H1 (cell line): ENCODE measurements at regions not wholly inside any gene's neighbourhood (a gene's known extent, or its start where the extent isn't known, plus 50 kb on each side); places are given as distances from the start of the nearest gene placed in this dataset.

ENCODE experiments used
- CTCF ChIA-PET: fragments of 300-600 bp; sonication (Branson Sonifier 250); formaldehyde crosslinking; loops from one replicate; lab custom pipeline; 2021; ENCODE audit not compliant: partially characterized antibody; lab: Charles Lee
- POLR2A ChIA-PET: fragments of 300-600 bp; sonication (Branson Sonifier 250); formaldehyde crosslinking; loops from one replicate; lab custom pipeline; 2021; ENCODE audit warnings: inconsistent platforms; ENCODE audit not compliant: partially characterized antibody; lab: Charles Lee
- DNase-seq, 2 experiments: peaks; one replicate each; pipeline versions ENCODE4 v3.0.0 to v3.0.0-alpha.2; 2010 to 2022; ENCODE audit warnings: low spot score in 2 of 2, low read depth in 1 of 2, mixed read lengths in 1 of 2
- FAIRE-seq: peaks from 2 replicates; lab custom pipeline; 2011; peaks lifted over from hg19 to GRCh38; lab: Jason Lieb, UNC
- H2AFZ ChIP-seq: 2 replicates; pipeline ENCODE4 v1.8.1; 2012; ENCODE audit warnings: low read length, inconsistent platforms
- H2AK5ac ChIP-seq: 2 replicates; pipeline ENCODE4 v1.6.1; 2013; ENCODE audit warnings: low read depth, low read length
- H2BK120ac ChIP-seq: replicated peaks from 2 replicates; pipeline ENCODE3; 2013; ENCODE audit warnings: low read depth, low read length, inconsistent platforms
- H2BK12ac ChIP-seq: 2 replicates; pipeline ENCODE4 v1.6.1; 2013; ENCODE audit warnings: low read depth, low read length
- H2BK15ac ChIP-seq: 2 replicates; pipeline ENCODE4 v1.6.1; 2013; ENCODE audit warnings: low read length
- H2BK20ac ChIP-seq: 2 replicates; pipeline ENCODE4 v1.6.1; 2013; ENCODE audit warnings: low read length
- H2BK5ac ChIP-seq: 2 replicates; pipeline ENCODE4 v1.6.1; 2013; ENCODE audit warnings: low read depth, low read length
- H3K14ac ChIP-seq: 2 replicates; pipeline ENCODE4 v1.6.1; 2013; ENCODE audit warnings: inconsistent platforms; ENCODE audit not compliant: insufficient read length
- H3K18ac ChIP-seq: 2 replicates; pipeline ENCODE4 v1.6.1; 2013; ENCODE audit warnings: low read length; ENCODE audit errors: extremely low read depth
- H3K23ac ChIP-seq: 2 replicates; pipeline ENCODE4 v1.6.1; 2013; ENCODE audit warnings: inconsistent platforms; ENCODE audit not compliant: insufficient read length
- H3K23me2 ChIP-seq: 2 replicates; pipeline ENCODE4 v1.6.1; 2013; ENCODE audit warnings: low read depth, low read length
- H3K27ac ChIP-seq: 2 replicates; pipeline ENCODE4 v1.6.1; 2011; ENCODE audit warnings: low read depth, low read length, inconsistent platforms
- H3K27me3 ChIP-seq, 4 experiments: replicated peaks in 1 of 4; 1 replicate in 1 of 4; 2 replicates in 3 of 4; pipeline versions ENCODE4 v1.6.1 to v1.8.1; 2011 to 2013; ENCODE audit warnings: low read length in 3 of 4, mild to moderate bottlenecking in 3 of 4, inconsistent platforms in 2 of 4, mixed read lengths in 2 of 4, moderate library complexity in 1 of 4; ENCODE audit not compliant: control insufficient read depth in 3 of 4, insufficient read depth in 3 of 4; ENCODE audit errors: extremely low read depth in 1 of 4
- H3K36me3 ChIP-seq, 4 experiments: 2 replicates each; pipeline versions ENCODE4 v1.6.1 to v1.8.1; 2011 to 2013; ENCODE audit warnings: mild to moderate bottlenecking in 4 of 4, low read length in 3 of 4, moderate library complexity in 2 of 4, control low read depth in 1 of 4, inconsistent platforms in 1 of 4; ENCODE audit not compliant: insufficient read depth in 4 of 4, control insufficient read depth in 2 of 4
- H3K4ac ChIP-seq: replicated peaks from 2 replicates; pipeline ENCODE3; 2013; ENCODE audit warnings: low read length, low read depth, mixed read lengths, inconsistent platforms; ENCODE audit not compliant: insufficient read length
- H3K4me1 ChIP-seq, 4 experiments: replicated peaks in 1 of 4; 1 replicate in 1 of 4; 2 replicates in 3 of 4; pipeline versions ENCODE4 v1.6.1 to v1.8.1; 2011 to 2013; ENCODE audit warnings: low read length in 3 of 4, inconsistent platforms in 2 of 4, mixed read lengths in 1 of 4; ENCODE audit not compliant: insufficient read depth in 4 of 4, control insufficient read depth in 3 of 4
- H3K4me2 ChIP-seq, 2 experiments: 2 replicates each; pipeline versions ENCODE4 v1.6.1 to v1.8.1; 2011 to 2013; ENCODE audit warnings: low read depth in 2 of 2, low read length in 2 of 2, control low read depth in 1 of 2, inconsistent platforms in 1 of 2, mild to moderate bottlenecking in 1 of 2; ENCODE audit not compliant: insufficient read depth in 1 of 2
- H3K4me3 ChIP-seq, 4 experiments: fragments of 200-600, 300-600 bp in 1 of 4; sonication (generic), shearing (Covaris generic), sonication (Bioruptor Twin) in 1 of 4; 2 replicates each; pipeline versions ENCODE4 v1.5.1 to v1.8.1; 2011 to 2016; ENCODE audit warnings: low read length in 4 of 4, low read depth in 3 of 4, control low read depth in 2 of 4, inconsistent platforms in 2 of 4, mild to moderate bottlenecking in 2 of 4, mixed read lengths in 1 of 4, moderate library complexity in 1 of 4; ENCODE audit not compliant: insufficient read depth in 2 of 4; ENCODE audit errors: extremely low read depth in 1 of 4
- H3K56ac ChIP-seq: replicated peaks from 2 replicates; pipeline ENCODE3; 2013; ENCODE audit warnings: low read depth, mild to moderate bottlenecking, mixed read lengths, low read length, inconsistent platforms; ENCODE audit not compliant: insufficient read length
- H3K79me1 ChIP-seq: 2 replicates; pipeline ENCODE4 v1.6.1; 2013; ENCODE audit warnings: low read depth, low read length, control low read depth
- H3K79me2 ChIP-seq, 2 experiments: 2 replicates each; pipeline versions ENCODE4 v1.6.1 to v1.8.1; 2012 to 2013; ENCODE audit warnings: low read length in 2 of 2, mild to moderate bottlenecking in 2 of 2, inconsistent platforms in 1 of 2; ENCODE audit not compliant: insufficient read depth in 2 of 2, control insufficient read depth in 1 of 2
- H3K9ac ChIP-seq, 4 experiments: replicated peaks in 1 of 4; 1 replicate in 1 of 4; 2 replicates in 3 of 4; pipeline versions ENCODE4 v1.6.1 to v1.8.1; 2011 to 2013; ENCODE audit warnings: low read depth in 3 of 4, low read length in 3 of 4, control low read depth in 2 of 4, mild to moderate bottlenecking in 2 of 4, moderate library complexity in 2 of 4, inconsistent platforms in 1 of 4; ENCODE audit errors: extremely low read depth in 1 of 4
- H3K9me3 ChIP-seq, 2 experiments: 2 replicates each; pipeline versions ENCODE4 v1.6.1 to v1.8.1; 2012 to 2013; ENCODE audit warnings: mild to moderate bottlenecking in 2 of 2, moderate library complexity in 2 of 2, control low read depth in 1 of 2, inconsistent platforms in 1 of 2, low read depth in 1 of 2, low read length in 1 of 2, mixed read lengths in 1 of 2; ENCODE audit not compliant: insufficient read depth in 2 of 2
- H4K20me1 ChIP-seq, 2 experiments: replicated peaks in 1 of 2; 2 replicates each; pipeline versions ENCODE3 to v1.8.1; 2011 to 2013; ENCODE audit warnings: inconsistent platforms in 2 of 2, low read length in 2 of 2, mild to moderate bottlenecking in 1 of 2; ENCODE audit not compliant: insufficient read depth in 2 of 2, control insufficient read depth in 1 of 2
- H4K5ac ChIP-seq: 2 replicates; pipeline ENCODE4 v1.6.1; 2013; ENCODE audit warnings: low read length, low read depth, mixed read lengths, inconsistent platforms; ENCODE audit not compliant: insufficient read length
- H4K8ac ChIP-seq: 2 replicates; pipeline ENCODE4 v1.8.0; 2013; ENCODE audit warnings: mild to moderate bottlenecking, moderate library complexity, low read length, inconsistent platforms; ENCODE audit not compliant: insufficient read depth; ENCODE audit errors: extremely low read depth
- H4K91ac ChIP-seq: replicated peaks from 2 replicates; pipeline ENCODE3; 2013; ENCODE audit warnings: low read length, mixed read lengths, inconsistent platforms; ENCODE audit not compliant: insufficient read length
- ASH2L ChIP-seq: fragments of 200-600, 300-600 bp; sonication (generic); IDR thresholded peaks from one replicate; pipeline ENCODE4 v1.7.1; 2017; ENCODE audit warnings: low read length
- CBX5 ChIP-seq: fragments of 300-800, 300-1000 bp; sonication (generic); IDR thresholded peaks from 2 replicates; pipeline ENCODE4 v1.7.1; 2016; ENCODE audit warnings: antibody characterized with exemption, low read length, low read depth
- CBX8 ChIP-seq: fragments of 300-800, 300-1000 bp; sonication (generic); IDR thresholded peaks from 2 replicates; pipeline ENCODE4 v1.7.1; 2016; ENCODE audit warnings: low read depth, low read length, borderline replicate concordance
- CREB1 ChIP-seq: IDR thresholded peaks from 2 replicates; pipeline ENCODE4 v1.6.1; 2012; ENCODE audit warnings: inconsistent platforms
- CTBP2 ChIP-seq: IDR thresholded peaks from 2 replicates; pipeline ENCODE4 v1.7.0; 2011; ENCODE audit warnings: borderline replicate concordance, mild to moderate bottlenecking, moderate library complexity, mixed read lengths, low read length; ENCODE audit not compliant: insufficient read depth, insufficient read length
- CTCF ChIP-seq, 3 experiments: IDR thresholded peaks; 1 replicate in 2 of 3; 2 replicates in 1 of 3; pipeline versions ENCODE4 v1.5.1 to v1.6.1; 2011; ENCODE audit warnings: low read length in 3 of 3, mild to moderate bottlenecking in 3 of 3, inconsistent platforms in 2 of 3, low read depth in 1 of 3, moderate library complexity in 1 of 3; ENCODE audit not compliant: insufficient read depth in 1 of 3; ENCODE audit errors: control extremely low read depth in 1 of 3
- MAFK ChIP-seq: IDR thresholded peaks from 2 replicates; pipeline ENCODE4 v1.6.1; 2012; ENCODE audit warnings: low read depth, mild to moderate bottlenecking, improper control_type of control experiment, low read length
- RNF2 ChIP-seq: fragments of 200-900, 300-1000 bp; sonication (generic); IDR thresholded peaks from 2 replicates; pipeline ENCODE4 v1.7.1; 2016; ENCODE audit warnings: borderline replicate concordance, low read depth, mild to moderate bottlenecking, antibody characterized with exemption, low read length; ENCODE audit not compliant: poor library complexity, severe bottlenecking; ENCODE audit errors: missing control alignments
- SP4 ChIP-seq: IDR thresholded peaks from 2 replicates; pipeline ENCODE4 v1.6.1; 2012; ENCODE audit warnings: low read length, inconsistent platforms
- YY1 ChIP-seq: IDR thresholded peaks from 2 replicates; pipeline ENCODE4 v1.6.1; 2011; ENCODE audit warnings: low read depth, mild to moderate bottlenecking, low read length
- WGBS, 2 experiments: shearing (Covaris generic) in 1 of 2; methylation state at CpG; one replicate each; pipeline versions ENCODE4 v1.1.6 to v1.1.7; 2013 to 2015; ENCODE audit warnings: low lambda C conversion rate in 2 of 2, mixed read lengths in 2 of 2, inconsistent platforms in 1 of 2, low coverage in 1 of 2, missing lambda C conversion rate in 1 of 2; ENCODE audit not compliant: insufficient replicate concordance in 2 of 2, insufficient coverage in 1 of 2, insufficient read length in 1 of 2; ENCODE audit errors: extremely low coverage in 1 of 2, missing lambda C conversion rate in 1 of 2; 5-methylcytosine and 5-hydroxymethylcytosine counted together
- TF ChIP-seq, protein P1 (sequence below): IDR thresholded peaks from 2 replicates; pipeline ENCODE4 v1.6.1; 2012; ENCODE audit warnings: inconsistent platforms

DNA sequence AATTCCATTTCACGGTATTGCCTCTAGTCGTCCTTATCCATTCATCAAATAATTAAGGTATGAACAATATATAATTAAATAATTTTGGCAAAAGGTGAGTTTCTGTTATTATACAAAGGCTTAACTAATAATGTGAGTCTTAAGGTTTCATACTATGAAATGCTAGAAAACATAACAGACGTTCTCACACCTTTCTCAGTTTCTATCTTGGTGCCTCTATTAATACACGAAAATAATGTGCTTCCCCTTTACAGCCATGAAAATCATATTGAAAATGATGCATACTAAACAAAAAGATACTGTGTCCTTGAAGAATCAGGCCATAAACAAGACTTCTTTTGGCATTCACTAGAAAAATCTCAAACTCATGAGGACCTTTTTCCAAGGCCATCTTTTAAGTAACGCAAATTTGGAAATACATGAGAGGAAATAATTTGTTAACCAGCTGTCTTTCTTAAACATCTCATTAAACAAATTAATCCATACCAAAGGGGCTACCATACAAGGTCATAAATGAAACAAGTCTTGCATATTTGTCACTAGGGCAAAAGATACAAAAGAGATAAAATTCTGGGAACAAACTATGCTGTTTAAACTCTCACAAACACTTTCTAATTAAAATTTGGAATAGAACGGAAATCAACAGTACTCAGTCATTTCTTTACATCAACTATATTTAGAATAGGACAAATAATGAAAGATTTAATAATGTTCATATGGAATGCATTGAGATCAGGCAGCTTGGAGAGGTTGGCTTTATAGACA lies 53.9 kb upstream of the CAV2 start:
- Histone ChIP-seq H2BK20ac (no peak overlapping the region), H2BK5ac (no peak overlapping the region), H3K4me3 (no peak overlapping the region), H3K9me3 (no peaks in the 10 kb centered on the region), H2AFZ (no peak overlapping the region), H3K18ac (no peak overlapping the region), H2AK5ac (no peak overlapping the region), H3K4ac (no peak overlapping the region), H3K23ac (no peak overlapping the region), H3K56ac (no peak overlapping the region), H3K9ac (no peak overlapping the region), H3K36me3 (no peaks in the 10 kb centered on the region), H2BK15ac (no peak overlapping the region), H3K79me1 (no peaks in the 10 kb centered on the region), H3K23me2 (no peaks in the 10 kb centered on the region; the same call in 1 of the 2 replicates), H3K79me2 (no peaks in the 10 kb centered on the region), H3K4me1 (no peaks in the 10 kb centered on the region), H3K27me3 (no peaks in the 10 kb centered on the region), H4K8ac (no peak overlapping the region), H3K4me2 (no peak overlapping the region), H4K20me1 (no peaks in the 10 kb centered on the region), H4K91ac (no peak overlapping the region), H3K27ac (no peak overlapping the region), H3K14ac (no peak overlapping the region), H2BK120ac (no peak overlapping the region), H4K5ac (no peak overlapping the region), H2BK12ac (no peak overlapping the region)
- WGBS, 2 experiments, result 74% methylated on average over 6 of the region's 6 CpGs; no CpG with 5 or more reads in 1 of the 2 experiments
- ChIA-PET POLR2A (no interaction called here), CTCF (no interaction called here)
- no peak for DNase-seq
- no peak for FAIRE-seq
- TF ChIP-seq, protein P1, sequence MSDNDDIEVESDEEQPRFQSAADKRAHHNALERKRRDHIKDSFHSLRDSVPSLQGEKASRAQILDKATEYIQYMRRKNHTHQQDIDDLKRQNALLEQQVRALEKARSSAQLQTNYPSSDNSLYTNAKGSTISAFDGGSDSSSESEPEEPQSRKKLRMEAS, result no peak
- TF ChIP-seq CREB1 (no peak), CTBP2 (no peak), RNF2 (no peak), YY1 (no peak), ASH2L (no peak), CTCF (IDR thresholded peaks at IDR 0.05; ENCODE audit: control extremely low read depth in 1 of 3, insufficient read depth in 1 of 3, low read depth in 1 of 3, low read length in 3 of 3) (no peak), CBX5 (no peak), CBX8 (no peak), MAFK (no peak), SP4 (no peak)
